Neural cell (in vitro differentiated cells): ENCODE measurements at regions not wholly inside any gene's neighbourhood (a gene's known extent, or its start where the extent isn't known, plus 50 kb on each side); places are given as distances from the start of the nearest gene placed in this dataset.

Source experiments
- CTCF ChIP-seq: fragments of 450-650 bp; IDR thresholded peaks from 2 replicates; pipeline ENCODE4 v1.5.1; 2014; ENCODE audit warnings: antibody characterized with exemption, mild to moderate bottlenecking, moderate library complexity; ENCODE audit not compliant: poor library complexity, severe bottlenecking
- EZH2 ChIP-seq: fragments of 200-600, 300-800 bp; shearing (Covaris generic), sonication (generic); IDR thresholded peaks from 2 replicates; pipeline ENCODE4 v1.6.1; 2014; ENCODE audit warnings: antibody characterized with exemption, low read length, borderline replicate concordance, mild to moderate bottlenecking; ENCODE audit not compliant: insufficient read depth, poor library complexity, severe bottlenecking
- RAD21 ChIP-seq: fragments of 450-650 bp; conservative IDR thresholded peaks from 2 replicates; pipeline ENCODE4 v1.6.1; 2014; ENCODE audit warnings: antibody characterized with exemption, mild to moderate bottlenecking, moderate library complexity
- TF ChIP-seq, protein P1 (sequence below): IDR thresholded peaks from 2 replicates; pipeline ENCODE4 v1.6.1; 2012; ENCODE audit warnings: borderline replicate concordance

- TF ChIP-seq, protein P1, sequence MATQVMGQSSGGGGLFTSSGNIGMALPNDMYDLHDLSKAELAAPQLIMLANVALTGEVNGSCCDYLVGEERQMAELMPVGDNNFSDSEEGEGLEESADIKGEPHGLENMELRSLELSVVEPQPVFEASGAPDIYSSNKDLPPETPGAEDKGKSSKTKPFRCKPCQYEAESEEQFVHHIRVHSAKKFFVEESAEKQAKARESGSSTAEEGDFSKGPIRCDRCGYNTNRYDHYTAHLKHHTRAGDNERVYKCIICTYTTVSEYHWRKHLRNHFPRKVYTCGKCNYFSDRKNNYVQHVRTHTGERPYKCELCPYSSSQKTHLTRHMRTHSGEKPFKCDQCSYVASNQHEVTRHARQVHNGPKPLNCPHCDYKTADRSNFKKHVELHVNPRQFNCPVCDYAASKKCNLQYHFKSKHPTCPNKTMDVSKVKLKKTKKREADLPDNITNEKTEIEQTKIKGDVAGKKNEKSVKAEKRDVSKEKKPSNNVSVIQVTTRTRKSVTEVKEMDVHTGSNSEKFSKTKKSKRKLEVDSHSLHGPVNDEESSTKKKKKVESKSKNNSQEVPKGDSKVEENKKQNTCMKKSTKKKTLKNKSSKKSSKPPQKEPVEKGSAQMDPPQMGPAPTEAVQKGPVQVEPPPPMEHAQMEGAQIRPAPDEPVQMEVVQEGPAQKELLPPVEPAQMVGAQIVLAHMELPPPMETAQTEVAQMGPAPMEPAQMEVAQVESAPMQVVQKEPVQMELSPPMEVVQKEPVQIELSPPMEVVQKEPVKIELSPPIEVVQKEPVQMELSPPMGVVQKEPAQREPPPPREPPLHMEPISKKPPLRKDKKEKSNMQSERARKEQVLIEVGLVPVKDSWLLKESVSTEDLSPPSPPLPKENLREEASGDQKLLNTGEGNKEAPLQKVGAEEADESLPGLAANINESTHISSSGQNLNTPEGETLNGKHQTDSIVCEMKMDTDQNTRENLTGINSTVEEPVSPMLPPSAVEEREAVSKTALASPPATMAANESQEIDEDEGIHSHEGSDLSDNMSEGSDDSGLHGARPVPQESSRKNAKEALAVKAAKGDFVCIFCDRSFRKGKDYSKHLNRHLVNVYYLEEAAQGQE: no peak
- TF ChIP-seq CTCF: no peak
- TF ChIP-seq EZH2: no peak
- no peak for TF ChIP-seq RAD21
Measured at GRCh38 chr20:59392736-59393135, 92.3 kb downstream of the EDN3 start.
